ENCODE measurements at regions not wholly inside any gene's neighbourhood (a gene's known extent, or its start where the extent isn't known, plus 50 kb on each side); places are given as distances from the start of the nearest gene placed in this dataset.

- no peak for DNase-seq
- Mint-ChIP-seq H3K4me3 (no peak overlapping the region), H3K4me1 (ENCODE audit: low read depth) (no peaks in the 10 kb centered on the region), H3K9me3 (no peaks in the 10 kb centered on the region), H3K27ac (no peak overlapping the region), H3K36me3 (ENCODE audit: low read depth) (no peaks in the 10 kb centered on the region), H3K27me3 (no peaks in the 10 kb centered on the region)
Observed at GRCh38 chr20:17042122-17042521, 184.7 kb upstream of the PCSK2 start.

DNA sequence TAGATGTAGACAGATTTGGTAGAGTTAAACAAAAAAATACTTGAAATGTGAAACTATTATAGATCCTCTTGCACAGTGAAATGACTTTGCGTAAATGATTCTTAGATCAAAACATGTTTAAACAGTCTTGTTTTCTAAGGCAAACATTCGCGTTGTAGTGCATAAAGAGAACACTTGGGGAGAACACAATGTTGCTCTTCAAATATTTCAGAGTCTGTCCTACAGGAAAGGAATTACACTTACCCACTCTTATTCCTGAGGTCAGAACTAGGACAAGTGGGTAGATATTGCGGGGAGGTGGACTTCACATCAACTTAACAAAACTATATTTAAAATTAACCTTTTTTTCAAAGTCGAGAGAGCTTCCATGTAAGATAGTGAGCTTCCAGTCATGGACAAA, 183.5 kb upstream of the PCSK2 start:
- no peaks in the 10 kb centered on the region for H3K36me3 Mint-ChIP-seq (ENCODE audit: low read depth)
- no peak overlapping the region for H3K27ac Mint-ChIP-seq
- no peaks in the 10 kb centered on the region for H3K9me3 Mint-ChIP-seq
- no peaks in the 10 kb centered on the region for H3K27me3 Mint-ChIP-seq
- no peak for DNase-seq
- no peaks in the 10 kb centered on the region for H3K4me1 Mint-ChIP-seq (ENCODE audit: low read depth)
- no peak overlapping the region for H3K4me3 Mint-ChIP-seq

GRCh38 chr20:17044891-17045290, 181.9 kb upstream of the PCSK2 start:
- Mint-ChIP-seq H3K27me3 (no peaks in the 10 kb centered on the region), H3K27ac (no peak overlapping the region), H3K4me1 (ENCODE audit: low read depth) (no peaks in the 10 kb centered on the region), H3K36me3 (ENCODE audit: low read depth) (no peaks in the 10 kb centered on the region), H3K9me3 (no peaks in the 10 kb centered on the region), H3K4me3 (no peak overlapping the region)
- no peak for DNase-seq

DNA sequence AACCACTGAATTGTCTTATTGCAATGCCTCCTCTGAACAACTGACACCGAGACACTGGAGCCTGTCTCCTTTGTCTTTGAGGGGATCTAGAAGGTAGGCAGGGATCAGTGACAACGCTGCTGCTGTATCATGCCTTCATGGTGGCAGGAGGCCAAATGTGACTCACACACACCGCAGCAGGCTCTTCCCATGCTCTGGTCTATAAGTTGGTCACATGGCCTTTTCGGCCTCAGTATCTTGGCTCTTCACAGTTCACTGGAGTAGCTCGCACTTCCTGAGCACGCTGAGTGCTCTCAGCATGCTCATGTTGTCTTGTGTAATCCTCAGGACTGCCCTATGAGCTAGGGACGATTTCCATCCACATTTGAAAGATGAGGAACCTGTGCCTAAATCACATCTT, 167.4 kb upstream of the PCSK2 start:
- Mint-ChIP-seq H3K9me3 (peaks cover 24% of the 10 kb centered on the region), H3K36me3 (ENCODE audit: low read depth) (no peaks in the 10 kb centered on the region), H3K4me1 (ENCODE audit: low read depth) (no peaks in the 10 kb centered on the region), H3K27me3 (no peaks in the 10 kb centered on the region), H3K27ac (no peak overlapping the region), H3K4me3 (no peak overlapping the region)
- no peak for DNase-seq

- no peak for DNase-seq
- Mint-ChIP-seq H3K4me3 (no peak overlapping the region), H3K27me3 (no peaks in the 10 kb centered on the region), H3K36me3 (ENCODE audit: low read depth) (no peaks in the 10 kb centered on the region), H3K4me1 (ENCODE audit: low read depth) (no peaks in the 10 kb centered on the region), H3K9me3 (peaks cover 19% of the 10 kb centered on the region), H3K27ac (no peak overlapping the region)
Observed at GRCh38 chr20:17061715-17062114, 165.1 kb upstream of the PCSK2 start.

- Mint-ChIP-seq H3K4me1 (ENCODE audit: low read depth) (no peaks in the 10 kb centered on the region), H3K36me3 (ENCODE audit: low read depth) (no peaks in the 10 kb centered on the region), H3K27ac (no peak overlapping the region), H3K4me3 (no peak overlapping the region), H3K27me3 (no peaks in the 10 kb centered on the region), H3K9me3 (peaks cover 11% of the 10 kb centered on the region)
- no peak for DNase-seq
Observed at GRCh38 chr20:17062712-17063111, 164.1 kb upstream of the PCSK2 start.

GRCh38 chr20:17066902-17067301, 159.9 kb upstream of the PCSK2 start:
- Mint-ChIP-seq H3K4me3 (no peak overlapping the region), H3K27me3 (no peaks in the 10 kb centered on the region), H3K27ac (no peak overlapping the region), H3K36me3 (ENCODE audit: low read depth) (no peaks in the 10 kb centered on the region), H3K4me1 (ENCODE audit: low read depth) (no peaks in the 10 kb centered on the region), H3K9me3 (peaks cover 13% of the 10 kb centered on the region)
- no peak for DNase-seq

- no peaks in the 10 kb centered on the region for H3K27me3 Mint-ChIP-seq
- no peaks in the 10 kb centered on the region for H3K36me3 Mint-ChIP-seq (ENCODE audit: low read depth)
- H3K4me3 Mint-ChIP-seq, result no peak overlapping the region
Observed at GRCh38 chr20:17068084-17068711, 158.6 kb upstream of the PCSK2 start.

DNA sequence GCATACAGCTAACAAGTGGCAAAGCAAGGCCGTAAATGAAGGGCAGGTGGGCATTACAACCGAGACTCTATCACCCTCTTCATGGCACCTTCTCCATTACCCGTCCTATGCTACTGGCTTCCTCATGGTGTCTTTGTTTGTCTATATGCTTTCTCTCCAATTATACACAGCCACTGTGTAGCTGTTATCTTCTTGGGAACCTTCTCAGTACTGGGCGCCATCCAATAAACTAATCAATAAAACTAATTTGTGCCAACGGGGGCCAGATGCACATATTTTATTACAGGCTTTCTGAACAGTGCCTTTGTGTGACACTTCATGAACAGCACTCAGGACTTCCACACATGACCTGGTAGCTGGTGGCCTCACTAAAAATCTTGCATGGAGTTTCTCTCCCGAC, 149.8 kb upstream of the PCSK2 start:
- Mint-ChIP-seq H3K9me3 (no peaks in the 10 kb centered on the region), H3K4me1 (ENCODE audit: low read depth) (no peaks in the 10 kb centered on the region), H3K27me3 (no peaks in the 10 kb centered on the region), H3K36me3 (ENCODE audit: low read depth) (no peaks in the 10 kb centered on the region), H3K4me3 (no peak overlapping the region), H3K27ac (no peak overlapping the region)
- DNase-seq, result no peak

More at GRCh38 chr20:17068084-17068711, 158.6 kb upstream of the PCSK2 start:
- DNase-seq, result no peak
- Mint-ChIP-seq H3K9me3 (peaks cover 10% of the 10 kb centered on the region), H3K27ac (no peak overlapping the region), H3K4me1 (ENCODE audit: low read depth) (no peaks in the 10 kb centered on the region)

- peaks cover 10% of the 10 kb centered on the region for H3K9me3 Mint-ChIP-seq
Observed at GRCh38 chr20:17083738-17084137, 143.1 kb upstream of the PCSK2 start.

GRCh38 chr20:17084909-17085308, 141.9 kb upstream of the PCSK2 start:
- Mint-ChIP-seq H3K4me3 (no peak overlapping the region), H3K9me3 (peaks cover 13% of the 10 kb centered on the region), H3K27ac (no peak overlapping the region), H3K27me3 (no peaks in the 10 kb centered on the region), H3K4me1 (ENCODE audit: low read depth) (no peaks in the 10 kb centered on the region), H3K36me3 (ENCODE audit: low read depth) (no peaks in the 10 kb centered on the region)
- no peak for DNase-seq

More at GRCh38 chr20:17083738-17084137, 143.1 kb upstream of the PCSK2 start:
- DNase-seq, result no peak
- no peak overlapping the region for H3K27ac Mint-ChIP-seq
- no peak overlapping the region for H3K4me3 Mint-ChIP-seq
- no peaks in the 10 kb centered on the region for H3K36me3 Mint-ChIP-seq (ENCODE audit: low read depth)
- H3K4me1 Mint-ChIP-seq (ENCODE audit: low read depth), result no peaks in the 10 kb centered on the region
- H3K27me3 Mint-ChIP-seq, result no peaks in the 10 kb centered on the region

DNA sequence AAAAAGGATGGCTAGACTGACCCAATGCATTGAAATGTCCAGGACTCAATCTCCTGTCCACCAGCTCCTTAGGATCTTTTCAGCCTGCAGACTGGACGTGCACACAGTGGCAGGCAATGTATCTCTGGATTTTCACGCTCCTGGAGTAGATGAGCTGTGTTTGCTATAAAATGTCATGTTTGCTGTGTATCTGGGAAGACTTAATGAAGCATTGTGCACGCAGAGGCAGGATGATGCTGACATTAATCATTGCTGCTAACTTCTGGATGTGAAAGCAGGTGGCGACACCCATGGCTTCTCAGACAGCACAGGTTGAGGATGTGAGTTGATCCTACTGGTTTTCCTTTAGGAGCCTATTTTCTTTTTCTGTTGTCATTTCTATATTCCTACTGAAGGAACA, 133.1 kb upstream of the PCSK2 start:
- H3K27me3 Mint-ChIP-seq, result no peaks in the 10 kb centered on the region
- no peaks in the 10 kb centered on the region for H3K36me3 Mint-ChIP-seq (ENCODE audit: low read depth)
- H3K9me3 Mint-ChIP-seq, result peaks cover 3% of the 10 kb centered on the region
- DNase-seq, result no peak
- H3K4me3 Mint-ChIP-seq, result no peak overlapping the region
- no peak overlapping the region for H3K27ac Mint-ChIP-seq
- no peaks in the 10 kb centered on the region for H3K4me1 Mint-ChIP-seq (ENCODE audit: low read depth)

GRCh38 chr20:17097603-17098002, 129.2 kb upstream of the PCSK2 start:
- no peak overlapping the region for H3K27ac Mint-ChIP-seq
- no peaks in the 10 kb centered on the region for H3K4me1 Mint-ChIP-seq (ENCODE audit: low read depth)
- no peak for DNase-seq
- no peaks in the 10 kb centered on the region for H3K27me3 Mint-ChIP-seq
- no peaks in the 10 kb centered on the region for H3K36me3 Mint-ChIP-seq (ENCODE audit: low read depth)
- H3K4me3 Mint-ChIP-seq, result no peak overlapping the region
- no peaks in the 10 kb centered on the region for H3K9me3 Mint-ChIP-seq

GRCh38 chr20:17100506-17100905, 126.3 kb upstream of the PCSK2 start:
- Mint-ChIP-seq H3K4me1 (ENCODE audit: low read depth) (no peaks in the 10 kb centered on the region), H3K9me3 (no peaks in the 10 kb centered on the region), H3K27ac (no peak overlapping the region)

DNA sequence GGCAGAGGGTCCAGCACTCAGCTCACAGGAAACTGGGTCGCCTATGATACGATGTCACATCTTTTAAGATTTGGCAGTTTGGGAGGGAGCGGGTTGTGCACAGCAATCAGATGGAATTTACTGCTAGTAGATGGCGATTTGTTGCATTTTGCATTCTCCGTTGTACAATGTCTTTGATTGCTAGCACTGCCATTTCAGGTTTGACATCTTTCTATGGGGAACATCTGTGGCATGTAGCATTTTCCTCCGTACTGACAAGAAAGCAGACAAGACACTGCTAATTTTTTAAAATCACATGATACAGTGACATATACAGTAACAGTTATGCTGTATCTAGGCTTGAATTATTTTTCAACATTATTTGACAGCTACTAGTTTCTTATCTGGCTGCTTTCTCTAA, 119.7 kb upstream of the PCSK2 start:
- Mint-ChIP-seq H3K9me3 (peaks cover 6% of the 10 kb centered on the region), H3K36me3 (ENCODE audit: low read depth) (no peaks in the 10 kb centered on the region), H3K4me1 (ENCODE audit: low read depth) (no peaks in the 10 kb centered on the region), H3K27ac (no peak overlapping the region), H3K4me3 (no peak overlapping the region), H3K27me3 (no peaks in the 10 kb centered on the region)
- DNase-seq, result no peak

More at GRCh38 chr20:17100506-17100905, 126.3 kb upstream of the PCSK2 start:
- no peak overlapping the region for H3K4me3 Mint-ChIP-seq
- DNase-seq, result no peak
- H3K27me3 Mint-ChIP-seq, result no peaks in the 10 kb centered on the region
- no peaks in the 10 kb centered on the region for H3K36me3 Mint-ChIP-seq (ENCODE audit: low read depth)

DNA sequence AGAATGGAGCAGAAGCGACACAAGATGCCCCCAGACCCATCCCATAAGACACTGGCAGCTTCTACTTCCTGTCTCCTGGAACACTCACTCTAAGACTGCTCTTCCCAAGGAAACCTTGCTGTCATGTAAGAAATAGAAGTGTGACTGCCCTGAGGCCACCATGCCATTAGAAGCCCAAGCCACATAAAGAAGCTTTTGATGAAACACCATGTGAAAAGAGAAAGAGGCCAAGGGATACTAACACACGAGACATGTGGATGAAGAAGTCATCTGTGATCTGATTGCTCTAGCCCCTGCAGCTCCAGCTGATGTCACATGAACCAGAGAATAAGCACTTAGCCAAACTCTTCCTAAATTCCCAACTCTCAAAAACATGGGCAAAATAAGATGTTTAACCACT, 117.9 kb upstream of the PCSK2 start:
- Mint-ChIP-seq H3K27ac (no peak overlapping the region), H3K27me3 (no peaks in the 10 kb centered on the region), H3K36me3 (ENCODE audit: low read depth) (no peaks in the 10 kb centered on the region), H3K4me1 (ENCODE audit: low read depth) (no peaks in the 10 kb centered on the region), H3K9me3 (peaks cover 10% of the 10 kb centered on the region), H3K4me3 (no peak overlapping the region)
- no peak for DNase-seq

Data from activated T-cell treated with anti-CD3 and anti-CD28 coated beads, Interleukin-2, amount 50 U/mL, for 24 hours (primary cell).